Trophoblast cell (in vitro differentiated cells and primary cell): ENCODE measurements at regions not wholly inside any gene's neighbourhood (a gene's known extent, or its start where the extent isn't known, plus 50 kb on each side); places are given as distances from the start of the nearest gene placed in this dataset.

ENCODE experiments used
- DNase-seq, 2 donors: peaks; one replicate each; pipeline ENCODE4 v3.0.0-alpha.2; 2016
- H2AFZ ChIP-seq: 2 replicates; pipeline ENCODE4 v1.6.1; 2013; ENCODE audit warnings: low read length, moderate library complexity, mild to moderate bottlenecking; ENCODE audit not compliant: insufficient read depth, poor library complexity
- H2AK5ac ChIP-seq: 2 replicates; pipeline ENCODE4 v1.6.1; 2013; ENCODE audit warnings: mild to moderate bottlenecking, low read length
- H2BK120ac ChIP-seq: 2 replicates; pipeline ENCODE4 v1.6.1; 2013; ENCODE audit warnings: low read length, mild to moderate bottlenecking, moderate library complexity; ENCODE audit not compliant: insufficient read depth, poor library complexity
- H2BK12ac ChIP-seq: 2 replicates; pipeline ENCODE4 v1.6.1; 2013; ENCODE audit warnings: mild to moderate bottlenecking, low read length, moderate library complexity
- H2BK5ac ChIP-seq: 2 replicates; pipeline ENCODE4 v1.6.1; 2013; ENCODE audit warnings: low read length, low read depth, moderate library complexity, mild to moderate bottlenecking; ENCODE audit not compliant: poor library complexity
- H3K14ac ChIP-seq: 2 replicates; pipeline ENCODE4 v1.6.1; 2013; ENCODE audit warnings: mild to moderate bottlenecking, low read length
- H3K18ac ChIP-seq: 2 replicates; pipeline ENCODE4 v1.6.1; 2013; ENCODE audit warnings: mild to moderate bottlenecking, low read length
- H3K23ac ChIP-seq: 2 replicates; pipeline ENCODE4 v1.6.1; 2013; ENCODE audit warnings: low read length
- H3K27ac ChIP-seq: 2 replicates; pipeline ENCODE4 v1.5.1; 2013; ENCODE audit warnings: low read depth, mild to moderate bottlenecking, inconsistent platforms, low read length, moderate library complexity
- H3K27me3 ChIP-seq: 2 replicates; pipeline ENCODE4 v1.6.1; 2013; ENCODE audit warnings: inconsistent platforms, mild to moderate bottlenecking, low read length, moderate library complexity; ENCODE audit not compliant: insufficient read depth
- H3K36me3 ChIP-seq, 2 experiments: 1 replicate in 1 of 2; 2 replicates in 1 of 2; pipeline ENCODE4 v1.6.1; 2013; ENCODE audit warnings: low read length in 2 of 2, mild to moderate bottlenecking in 2 of 2, moderate library complexity in 1 of 2; ENCODE audit not compliant: insufficient read depth in 2 of 2, control insufficient read depth in 1 of 2
- H3K4ac ChIP-seq: 2 replicates; pipeline ENCODE4 v1.6.1; 2013; ENCODE audit warnings: low read depth, mild to moderate bottlenecking, low read length, moderate library complexity
- H3K4me1 ChIP-seq, 2 experiments: 1 replicate in 1 of 2; 2 replicates in 1 of 2; pipeline ENCODE4 v1.6.1; 2013; ENCODE audit warnings: low read length in 2 of 2, mild to moderate bottlenecking in 2 of 2, moderate library complexity in 1 of 2; ENCODE audit not compliant: insufficient read depth in 2 of 2, control insufficient read depth in 1 of 2
- H3K4me2 ChIP-seq: 2 replicates; pipeline ENCODE4 v1.6.1; 2013; ENCODE audit warnings: inconsistent platforms, mild to moderate bottlenecking, low read length, moderate library complexity
- H3K4me3 ChIP-seq: 2 replicates; pipeline ENCODE4 v1.5.1; 2013; ENCODE audit warnings: mild to moderate bottlenecking, low read depth, low read length, inconsistent platforms
- H3K79me1 ChIP-seq: one replicate; pipeline ENCODE4 v1.6.1; 2013; ENCODE audit warnings: low read length
- H3K79me2 ChIP-seq: 2 replicates; pipeline ENCODE4 v1.6.1; 2013; ENCODE audit warnings: low read length, mild to moderate bottlenecking; ENCODE audit not compliant: control insufficient read depth, insufficient read depth, poor library complexity
- H3K9ac ChIP-seq: 2 replicates; pipeline ENCODE4 v1.6.1; 2013; ENCODE audit warnings: mild to moderate bottlenecking, low read length
- H3K9me3 ChIP-seq: 2 replicates; pipeline ENCODE4 v1.6.1; 2013; ENCODE audit warnings: low read depth, mild to moderate bottlenecking, control low read depth, inconsistent platforms, low read length; ENCODE audit not compliant: insufficient read depth
- H4K12ac ChIP-seq: 2 replicates; pipeline ENCODE4 v1.6.1; 2013; ENCODE audit warnings: low read depth, mild to moderate bottlenecking, low read length, moderate library complexity
- H4K8ac ChIP-seq: 2 replicates; pipeline ENCODE4 v1.6.1; 2013; ENCODE audit warnings: low read depth, mild to moderate bottlenecking, low read length, moderate library complexity
- H4K91ac ChIP-seq: one replicate; pipeline ENCODE4 v1.6.1; 2013; ENCODE audit warnings: low read depth, mild to moderate bottlenecking, low read length, moderate library complexity
- WGBS: extraction: QIAGEN DNeasy Blood & Tissue Kit; methylation state at CpG from one replicate; pipeline ENCODE4 v1.1.7; 2013; ENCODE audit warnings: missing lambda C conversion rate; ENCODE audit not compliant: insufficient read length, insufficient coverage; ENCODE audit errors: extremely low coverage; 5-methylcytosine and 5-hydroxymethylcytosine counted together

DNA sequence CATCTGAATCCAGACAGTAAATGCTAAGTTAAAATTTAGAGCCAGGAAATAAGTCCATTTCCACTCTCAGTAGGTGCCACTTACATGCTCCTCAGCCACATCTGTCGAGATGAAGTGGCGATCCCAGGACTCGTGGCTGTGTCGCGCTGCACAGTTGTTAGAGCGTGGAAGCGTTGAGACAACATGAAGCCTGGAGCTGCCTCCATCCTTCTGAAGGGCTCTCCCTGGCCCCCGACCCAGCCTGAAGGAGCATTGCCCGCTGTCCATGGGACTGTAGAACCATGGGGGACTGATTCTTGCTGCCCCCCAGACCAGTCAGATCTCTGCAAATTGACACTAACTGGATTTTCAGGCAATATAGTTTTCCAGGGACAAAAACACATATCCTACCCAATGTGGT is 58.9 kb downstream of the IRX1 start:
- Histone ChIP-seq H3K4me1 (no peaks in the 10 kb centered on the region), H3K36me3 (no peaks in the 10 kb centered on the region)

GRCh38 chr5:3656803-3657202 is 61.2 kb downstream of the IRX1 start:
- H4K12ac ChIP-seq = no peak overlapping the region

More for the DNA sequence above, 58.9 kb downstream of the IRX1 start:
- H2BK12ac ChIP-seq = no peak overlapping the region
- no peak overlapping the region for H2AFZ ChIP-seq
- H3K9me3 ChIP-seq = peaks cover 1% of the 10 kb centered on the region
- H3K14ac ChIP-seq = no peak overlapping the region
- no peak overlapping the region for H4K8ac ChIP-seq
- H3K79me2 ChIP-seq = no peaks in the 10 kb centered on the region
- no peak overlapping the region for H2BK120ac ChIP-seq
- H3K4ac ChIP-seq = no peak overlapping the region
- no peak overlapping the region for H4K91ac ChIP-seq
- no peak overlapping the region for H4K12ac ChIP-seq
- H3K4me2 ChIP-seq = no peak overlapping the region
- H3K27me3 ChIP-seq = no peaks in the 10 kb centered on the region
- H3K27ac ChIP-seq = no peak overlapping the region
- H2AK5ac ChIP-seq = no peak overlapping the region
- no peaks in the 10 kb centered on the region for H3K79me1 ChIP-seq
- no peak overlapping the region for H3K9ac ChIP-seq
- H3K23ac ChIP-seq = no peak overlapping the region
- no peak overlapping the region for H3K18ac ChIP-seq
- H2BK5ac ChIP-seq = no peak overlapping the region
- H3K4me3 ChIP-seq = no peak overlapping the region
- no CpG with 5 or more reads among the region's 9 CpGs for WGBS
- DNase-seq = no peak

DNA sequence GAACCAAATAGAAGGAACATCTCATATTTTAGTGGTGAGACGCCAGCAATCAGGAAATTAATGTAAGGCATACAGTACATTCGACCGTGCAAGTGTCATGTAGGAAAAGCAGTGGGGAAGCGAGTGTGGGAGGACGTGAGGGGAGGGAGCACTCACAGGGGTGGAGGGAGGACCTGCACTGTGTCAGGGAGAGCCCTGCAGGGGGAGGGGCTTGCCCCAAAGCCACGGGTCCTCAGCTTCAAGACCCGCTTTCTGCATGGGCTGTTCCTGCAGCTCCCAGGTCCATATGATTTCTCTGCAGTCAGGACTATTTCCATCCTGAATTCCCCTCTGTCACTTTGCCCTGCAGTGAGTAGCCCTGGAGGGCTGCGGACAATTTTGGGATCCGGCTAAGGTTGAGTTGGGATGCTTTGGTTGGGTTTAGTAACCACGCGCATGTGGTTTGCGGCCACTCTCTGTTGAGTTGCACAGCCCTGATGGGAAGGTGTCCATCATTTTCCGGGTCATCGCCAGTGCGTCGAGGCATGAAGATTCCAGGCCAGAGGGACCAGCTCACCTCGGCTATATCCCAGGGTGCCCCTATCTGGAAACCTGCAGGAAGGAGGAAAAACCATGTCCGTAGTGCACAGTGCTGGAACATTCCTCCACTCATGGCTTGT is 61.9 kb downstream of the IRX1 start:
- WGBS = no CpG with 5 or more reads among the region's 18 CpGs
- no peak overlapping the region for H4K8ac ChIP-seq

More at GRCh38 chr5:3656803-3657202, 61.2 kb downstream of the IRX1 start:
- Histone ChIP-seq H3K36me3 (no peaks in the 10 kb centered on the region), H3K4ac (no peak overlapping the region), H3K14ac (no peak overlapping the region), H3K18ac (no peak overlapping the region), H3K27me3 (no peaks in the 10 kb centered on the region), H3K4me3 (no peak overlapping the region), H3K79me1 (no peaks in the 10 kb centered on the region), H3K9ac (no peak overlapping the region), H3K9me3 (peaks cover 3% of the 10 kb centered on the region), H2AK5ac (no peak overlapping the region), H4K8ac (no peak overlapping the region), H2BK5ac (no peak overlapping the region), H3K79me2 (no peaks in the 10 kb centered on the region), H4K91ac (no peak overlapping the region), H3K27ac (no peak overlapping the region), H3K4me1 (no peaks in the 10 kb centered on the region), H3K4me2 (no peak overlapping the region), H3K23ac (no peak overlapping the region), H2AFZ (no peak overlapping the region), H2BK12ac (no peak overlapping the region), H2BK120ac (no peak overlapping the region)
- no CpG with 5 or more reads among the region's 7 CpGs for WGBS
- DNase-seq = no peak

DNA sequence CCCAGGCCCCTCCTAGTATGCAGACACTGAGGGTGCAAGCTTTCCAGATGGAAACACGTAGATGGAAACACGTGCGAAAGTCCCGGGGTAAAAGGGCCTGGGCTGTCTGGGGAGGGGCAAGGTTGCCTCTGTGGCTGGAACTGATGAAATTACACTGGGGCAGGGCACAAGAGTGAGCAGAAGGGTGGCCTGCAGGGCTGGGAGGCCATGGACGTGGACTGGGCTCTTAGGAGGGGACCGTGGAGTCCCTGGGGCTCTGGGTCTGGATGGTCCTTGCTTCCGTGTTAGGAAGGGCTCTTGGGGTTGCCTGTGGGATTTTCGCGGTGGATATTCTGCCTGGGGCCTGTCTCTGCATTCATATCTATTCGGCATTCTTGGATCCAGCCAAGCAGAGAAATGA is 63.3 kb downstream of the IRX1 start:
- Histone ChIP-seq H2BK120ac (no peak overlapping the region), H4K12ac (no peak overlapping the region), H3K18ac (no peak overlapping the region), H2AFZ (no peak overlapping the region), H3K4me3 (no peak overlapping the region), H3K79me1 (no peaks in the 10 kb centered on the region), H2BK5ac (no peak overlapping the region), H2BK12ac (no peak overlapping the region), H3K79me2 (no peaks in the 10 kb centered on the region), H3K4ac (no peak overlapping the region), H3K4me2 (no peak overlapping the region), H3K14ac (no peak overlapping the region), H4K8ac (no peak overlapping the region), H3K27me3 (no peaks in the 10 kb centered on the region), H3K23ac (no peak overlapping the region), H4K91ac (no peak overlapping the region), H3K9me3 (peaks cover 3% of the 10 kb centered on the region), H3K4me1 (no peaks in the 10 kb centered on the region), H2AK5ac (no peak overlapping the region), H3K36me3 (no peaks in the 10 kb centered on the region), H3K9ac (no peak overlapping the region), H3K27ac (no peak overlapping the region)
- WGBS = no CpG with 5 or more reads among the region's 10 CpGs
- DNase-seq = no peak

More for the DNA sequence above, 61.9 kb downstream of the IRX1 start:
- no peak overlapping the region for H2BK5ac ChIP-seq
- no peaks in the 10 kb centered on the region for H3K79me2 ChIP-seq
- H3K27ac ChIP-seq = no peak overlapping the region
- H3K18ac ChIP-seq = no peak overlapping the region
- H3K79me1 ChIP-seq = no peaks in the 10 kb centered on the region
- no peak overlapping the region for H4K12ac ChIP-seq
- no peak overlapping the region for H2AK5ac ChIP-seq
- DNase-seq = no peak
- H3K9me3 ChIP-seq = peaks cover 3% of the 10 kb centered on the region
- H2BK12ac ChIP-seq = no peak overlapping the region
- H3K4ac ChIP-seq = no peak overlapping the region
- H3K9ac ChIP-seq = no peak overlapping the region
- no peak overlapping the region for H3K4me2 ChIP-seq
- no peak overlapping the region for H3K14ac ChIP-seq
- no peak overlapping the region for H2AFZ ChIP-seq
- H3K27me3 ChIP-seq = no peaks in the 10 kb centered on the region
- H2BK120ac ChIP-seq = no peak overlapping the region
- H4K91ac ChIP-seq = no peak overlapping the region
- H3K36me3 ChIP-seq = no peaks in the 10 kb centered on the region
- H3K23ac ChIP-seq = no peak overlapping the region
- no peak overlapping the region for H3K4me3 ChIP-seq
- no peaks in the 10 kb centered on the region for H3K4me1 ChIP-seq
